NB4 (cell line): ENCODE measurements at regions not wholly inside any gene's neighbourhood (a gene's known extent, or its start where the extent isn't known, plus 50 kb on each side); places are given as distances from the start of the nearest gene placed in this dataset.

Experiments used
- CTCF ChIP-seq: IDR thresholded peaks from one replicate; pipeline ENCODE4 v1.5.1; 2012; ENCODE audit warnings: low read depth, low read length
- POLR2A ChIP-seq: IDR thresholded peaks from 2 replicates; pipeline ENCODE4 v1.6.1; 2011; ENCODE audit warnings: mild to moderate bottlenecking; ENCODE audit not compliant: insufficient read length; ENCODE audit errors: extremely low read depth

GRCh38 chr15:95059346-95059905 lies 828.1 kb downstream of the MCTP2 start:
- TF ChIP-seq POLR2A (no peak), CTCF (no peak)
